Inflammatory macrophage treated with lipopolysaccharide for 1 hour (primary cell): ENCODE measurements at regions not wholly inside any gene's neighbourhood (a gene's known extent, or its start where the extent isn't known, plus 50 kb on each side); places are given as distances from the start of the nearest gene placed in this dataset.
"Not testable (repeated sequence)": the region's sequence is repeated elsewhere in the genome, so short reads cannot be mapped to it uniquely, and the experiment has no call there.

ENCODE experiments used
- DNase-seq, 2 donors: peaks; one replicate each; pipeline ENCODE4 v3.0.0-alpha.2; 2020 to 2022

DNA sequence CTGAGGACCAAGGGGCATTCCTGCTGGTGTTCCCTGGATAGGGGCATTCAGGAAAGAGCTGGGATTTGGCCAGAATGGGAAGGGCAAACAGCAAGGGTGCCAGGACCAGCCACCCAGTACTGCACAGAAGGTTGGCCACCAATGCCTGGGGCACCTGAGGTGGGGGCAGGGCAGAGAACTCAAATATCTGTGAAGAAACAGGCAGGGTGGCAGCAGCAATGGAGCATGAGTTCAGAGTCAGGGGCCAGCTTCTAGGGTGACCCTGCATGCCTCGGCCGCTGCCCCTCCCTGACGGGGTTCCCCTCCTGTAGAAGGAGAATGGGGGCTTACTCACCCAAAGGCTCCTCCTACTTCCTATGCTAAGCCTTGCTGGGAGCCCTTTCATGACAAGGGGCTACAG, 79.3 kb upstream of the SHANK2 start:
- DNase-seq = no peak

DNA sequence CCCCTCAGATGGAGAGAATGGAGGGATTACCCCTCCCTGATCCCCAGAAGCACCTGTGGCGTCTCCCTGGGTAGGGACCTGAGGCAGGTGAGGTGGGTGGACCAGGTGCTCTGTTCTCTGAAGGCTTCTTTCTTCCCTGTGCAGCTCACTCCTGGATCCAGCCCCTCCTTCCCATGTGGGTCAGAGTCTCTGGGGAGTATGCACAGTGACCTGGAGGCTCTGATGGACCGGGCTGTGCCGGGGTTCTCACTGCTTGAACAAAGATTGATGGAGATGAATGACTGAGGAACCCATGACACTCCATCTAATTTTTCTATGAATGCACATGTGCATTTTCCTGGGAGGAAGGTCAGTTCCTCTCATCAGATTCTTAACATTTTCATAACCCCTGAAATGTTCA, 78.6 kb upstream of the SHANK2 start:
- DNase-seq = no peak

DNA sequence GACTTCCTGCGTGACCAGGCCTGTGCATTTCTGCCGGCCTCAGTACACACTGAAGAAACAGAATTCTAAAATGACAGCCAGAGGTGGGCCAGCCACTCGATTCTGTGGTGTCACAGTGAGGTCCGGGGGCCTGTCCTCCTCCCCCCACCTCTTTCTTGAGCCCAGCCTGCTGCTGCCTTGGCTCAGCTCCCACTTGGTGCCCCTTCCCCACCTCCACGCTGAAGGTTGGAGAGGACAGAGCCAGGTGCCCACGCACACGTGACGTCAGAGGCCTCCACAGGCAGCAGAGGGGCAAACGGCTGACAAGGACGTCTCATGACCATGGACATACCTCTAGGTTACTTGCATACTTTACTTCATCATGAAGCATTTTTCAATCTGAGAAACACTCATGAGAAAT, 78.0 kb upstream of the SHANK2 start:
- DNase-seq = no peak

DNA sequence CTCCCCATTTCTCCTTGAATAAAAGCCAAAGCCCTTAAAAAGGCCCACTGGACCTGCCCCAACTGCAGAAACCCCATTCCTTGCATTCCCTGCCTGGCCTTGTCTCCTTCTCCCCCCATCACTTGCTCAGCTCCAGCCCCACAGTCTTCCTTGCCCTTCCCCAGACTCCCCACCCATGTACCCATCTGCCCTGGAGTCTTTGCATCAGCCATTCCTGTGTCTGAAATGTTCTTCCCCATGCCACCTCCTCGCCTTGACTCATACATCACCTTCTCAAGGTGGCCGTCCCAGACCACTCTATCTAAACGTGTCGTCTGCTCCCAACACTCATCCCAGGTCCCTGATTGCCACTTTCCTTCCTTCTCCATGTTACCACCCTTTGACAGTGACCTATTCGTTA, 77.4 kb upstream of the SHANK2 start:
- DNase-seq = no peak

DNA sequence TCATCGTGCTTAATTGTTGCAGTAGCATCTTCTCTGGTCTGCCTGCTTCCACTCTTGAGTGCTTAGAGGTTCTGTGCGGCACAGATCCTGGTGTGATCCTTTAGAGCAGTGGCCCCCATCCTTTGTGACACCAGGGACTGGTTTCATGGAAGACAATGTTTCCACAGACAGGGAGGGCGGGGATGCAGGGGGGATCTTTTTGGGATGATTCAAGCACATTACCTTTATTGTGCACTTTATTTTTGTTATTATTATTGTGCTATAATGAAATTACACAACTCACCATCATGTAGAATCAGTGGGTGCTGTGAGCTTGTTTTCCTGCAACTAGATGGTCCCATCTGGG, 76.8 kb upstream of the SHANK2 start:
- DNase-seq = no peak

DNA sequence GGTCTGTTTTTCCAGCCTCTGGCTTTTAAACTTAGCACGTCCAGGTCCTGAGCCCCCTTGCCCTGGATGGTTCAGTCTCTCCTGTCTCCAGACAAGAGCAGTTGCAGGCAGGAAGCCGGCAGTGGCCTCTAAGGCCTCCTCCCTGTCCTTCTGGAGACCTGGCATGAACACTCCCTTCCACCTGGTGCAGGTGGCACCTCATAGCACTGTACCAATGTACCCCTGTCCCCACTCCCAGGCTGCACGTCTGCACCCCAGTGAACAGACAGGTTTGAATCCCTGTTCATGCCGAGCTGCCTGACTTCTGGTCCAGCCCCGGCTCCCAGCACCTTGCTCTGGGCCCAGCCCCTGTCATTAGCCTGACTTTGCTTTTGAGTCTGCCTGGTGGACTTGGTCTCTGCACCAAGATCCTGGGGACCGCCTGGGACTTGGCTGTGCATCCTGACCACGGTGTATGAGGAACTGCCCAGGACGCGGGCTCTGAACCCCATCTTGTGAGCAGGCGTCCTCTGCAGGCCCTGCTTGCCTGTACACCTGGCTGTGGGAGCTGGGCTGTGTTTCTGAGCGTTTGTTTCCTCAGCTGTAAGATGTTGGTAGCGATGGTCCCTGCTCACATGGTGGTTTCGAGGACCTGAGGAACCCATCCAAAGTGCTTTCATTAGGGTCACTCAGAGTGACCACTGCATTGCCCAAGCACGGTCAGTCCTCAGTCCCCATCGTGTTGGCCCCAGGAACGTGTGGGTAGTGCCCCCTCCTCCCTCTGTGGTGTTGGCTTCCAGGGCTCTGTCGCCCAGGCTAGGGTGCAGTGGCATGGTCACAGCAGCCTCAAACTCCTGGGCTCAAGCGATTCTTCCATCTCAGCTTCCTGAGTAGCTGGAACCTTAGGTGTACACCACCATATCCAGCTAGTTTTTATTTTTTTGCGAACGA, 75.0 kb upstream of the SHANK2 start:
- no peak for DNase-seq

DNA sequence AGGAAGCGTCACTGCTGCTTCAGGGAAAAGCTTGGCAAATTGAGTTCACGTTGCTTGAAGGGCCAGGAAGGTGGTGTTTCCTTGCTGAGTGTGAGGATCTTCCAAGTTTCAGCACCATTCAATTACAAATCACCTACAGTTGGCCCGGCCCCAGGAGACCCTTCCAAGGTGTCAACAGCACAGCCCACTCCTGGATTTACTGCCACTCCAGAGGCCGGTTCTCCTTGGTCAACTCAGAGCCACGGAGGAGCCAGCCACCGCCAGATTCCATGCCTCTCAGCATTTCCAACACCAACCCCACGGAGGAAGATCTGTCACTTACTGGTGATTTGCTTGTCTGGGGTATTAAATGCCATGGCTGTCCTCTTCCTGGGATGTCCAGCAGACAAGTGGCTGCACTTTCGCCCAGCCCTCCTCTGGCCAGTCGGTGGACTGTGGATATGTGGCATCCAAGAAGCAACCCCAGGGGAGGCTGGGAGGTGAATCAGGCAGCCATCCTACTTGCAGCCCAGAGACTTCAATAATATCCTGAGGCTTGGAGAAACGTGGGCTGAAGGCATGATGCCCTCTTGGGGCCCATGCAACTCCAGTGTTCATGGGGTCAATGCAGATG, 74.1 kb upstream of the SHANK2 start:
- no peak for DNase-seq

DNA sequence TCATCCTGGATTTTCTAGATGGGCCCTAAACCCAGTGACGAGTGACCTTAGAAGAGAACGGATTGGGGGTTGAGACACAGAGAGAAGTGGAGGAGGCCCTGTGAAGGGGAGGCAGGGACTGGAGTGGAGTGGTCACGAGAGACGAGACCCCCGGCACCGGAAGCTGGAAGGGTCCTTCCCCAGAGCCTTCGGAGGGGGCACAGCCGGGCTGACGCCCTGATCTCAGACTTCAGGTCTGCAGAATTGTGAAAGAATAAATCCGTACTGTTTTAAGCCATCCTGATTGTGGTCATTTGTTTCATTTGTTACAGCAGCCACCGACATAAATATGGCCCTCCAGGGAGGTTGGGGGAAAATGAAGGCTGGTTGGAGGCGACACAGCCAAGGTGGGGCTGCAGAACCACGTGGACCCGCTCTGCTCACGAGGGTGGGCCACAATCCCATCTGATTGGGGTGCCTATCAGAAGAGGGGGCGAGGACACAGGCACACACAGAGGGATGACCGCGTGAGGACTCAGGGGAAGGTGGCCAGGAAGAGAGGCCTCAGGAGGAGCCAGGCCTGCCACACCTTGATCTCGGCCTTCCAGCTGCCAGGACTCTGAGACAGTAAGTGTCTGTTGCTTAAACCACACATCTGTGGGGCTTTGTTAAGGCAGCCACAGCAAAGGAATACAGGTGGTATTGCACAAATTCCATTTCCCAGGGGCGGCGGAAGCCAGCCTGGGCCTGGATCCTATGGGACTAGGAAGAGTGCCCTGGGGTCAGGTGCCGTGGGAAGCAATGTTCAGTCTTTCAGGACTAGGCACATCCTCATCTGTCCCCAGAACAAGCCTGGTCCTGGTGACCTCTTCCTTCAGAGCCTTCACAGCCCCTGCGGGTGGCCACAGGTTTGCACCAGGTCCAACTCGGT, 73.3 kb upstream of the SHANK2 start:
- DNase-seq = no peak

DNA sequence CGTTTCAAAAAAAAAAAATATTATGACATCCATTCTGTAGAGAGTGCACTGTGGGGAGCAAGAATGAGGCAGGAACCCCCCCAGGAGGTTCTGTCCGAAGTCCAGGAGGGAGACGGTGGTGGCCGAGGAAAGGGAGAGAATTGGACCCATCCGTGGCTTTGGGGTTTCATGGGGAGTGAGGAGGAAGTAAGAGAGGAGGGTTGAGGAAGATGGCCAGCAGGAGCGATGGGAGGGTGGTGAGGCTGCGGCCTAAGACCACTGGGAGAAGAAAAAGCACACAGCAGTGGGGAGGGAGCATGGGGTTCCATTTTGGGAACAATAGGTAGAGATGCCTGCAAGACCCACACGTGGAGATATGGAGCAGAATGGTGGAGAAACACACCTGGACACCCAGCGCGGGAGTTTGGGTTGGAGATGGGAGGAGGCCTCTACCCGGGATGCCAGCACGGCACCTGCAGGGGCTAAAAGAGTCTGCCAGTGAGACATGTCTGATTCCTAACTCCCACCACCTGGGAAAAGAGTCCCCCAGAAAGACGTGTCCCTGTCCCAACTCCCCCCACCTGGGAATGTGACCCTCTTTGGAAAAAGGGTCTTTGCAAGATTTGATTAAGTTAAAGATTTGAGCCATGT, 72.5 kb upstream of the SHANK2 start:
- no peak for DNase-seq

DNA sequence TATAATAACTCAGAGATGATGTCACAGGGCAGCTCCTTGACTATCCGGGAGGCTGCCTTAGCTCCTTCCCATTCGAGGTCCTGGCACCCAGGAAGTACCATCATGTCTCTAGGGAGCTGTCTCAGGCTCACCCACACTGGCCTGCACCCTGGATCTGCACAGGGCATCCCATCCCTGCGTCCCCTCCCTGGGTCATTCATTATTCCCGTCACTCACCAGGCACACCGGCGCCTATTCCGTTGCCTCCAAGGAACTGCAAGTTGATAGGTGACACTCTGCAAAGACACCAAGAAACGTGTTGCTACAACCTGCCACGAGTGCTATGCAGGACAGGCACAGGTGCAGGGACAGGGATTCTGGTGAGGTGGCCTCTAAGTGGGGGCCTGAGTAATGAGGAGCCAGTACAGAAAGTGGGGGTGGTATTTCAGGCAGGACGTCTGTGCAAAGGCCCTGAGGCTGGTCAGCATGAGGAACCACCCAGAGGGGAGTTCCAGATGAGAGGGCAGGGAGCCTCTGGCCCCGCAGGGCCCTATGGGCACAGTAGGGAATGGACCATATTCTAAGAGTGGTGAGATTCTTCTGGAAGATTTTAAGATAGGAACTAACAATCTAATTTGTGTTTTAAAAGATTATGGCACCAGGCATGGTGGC, 71.6 kb upstream of the SHANK2 start:
- no peak for DNase-seq

DNA sequence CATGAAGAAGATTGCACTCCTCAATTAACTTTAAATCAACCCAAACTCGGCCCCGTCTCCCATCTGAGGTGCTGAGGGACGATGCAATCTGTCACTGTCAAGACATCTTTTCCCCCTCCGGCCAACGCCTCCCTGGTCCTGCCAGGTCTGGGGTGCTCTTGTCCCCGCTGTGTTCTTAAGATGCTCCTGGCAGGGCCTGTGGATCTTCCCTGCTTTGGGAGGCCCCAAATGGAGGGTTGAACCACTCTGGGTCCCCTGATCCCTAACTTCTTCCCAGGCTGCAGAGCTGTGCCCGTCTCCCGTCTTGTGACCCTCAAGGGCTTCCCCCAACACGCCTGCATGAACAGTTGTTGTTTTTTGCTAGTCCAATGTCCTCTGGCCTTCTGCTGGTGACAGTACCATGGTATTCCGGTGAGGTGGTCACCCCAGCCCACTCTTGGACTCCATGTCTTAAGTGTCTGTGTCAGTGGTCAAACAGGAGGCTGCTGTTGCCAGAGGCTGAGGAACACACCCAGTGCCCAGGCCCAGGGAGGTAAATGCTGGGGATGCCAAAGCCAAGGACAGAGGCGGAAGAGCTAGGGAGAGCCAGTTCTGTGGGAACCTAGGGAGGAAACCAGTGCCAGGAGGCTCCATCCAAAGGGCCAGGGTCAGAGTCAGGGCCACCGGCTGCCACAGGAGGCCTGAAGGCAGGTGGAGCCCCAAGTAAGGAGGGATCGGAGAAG, 70.6 kb upstream of the SHANK2 start:
- DNase-seq = no peak

DNA sequence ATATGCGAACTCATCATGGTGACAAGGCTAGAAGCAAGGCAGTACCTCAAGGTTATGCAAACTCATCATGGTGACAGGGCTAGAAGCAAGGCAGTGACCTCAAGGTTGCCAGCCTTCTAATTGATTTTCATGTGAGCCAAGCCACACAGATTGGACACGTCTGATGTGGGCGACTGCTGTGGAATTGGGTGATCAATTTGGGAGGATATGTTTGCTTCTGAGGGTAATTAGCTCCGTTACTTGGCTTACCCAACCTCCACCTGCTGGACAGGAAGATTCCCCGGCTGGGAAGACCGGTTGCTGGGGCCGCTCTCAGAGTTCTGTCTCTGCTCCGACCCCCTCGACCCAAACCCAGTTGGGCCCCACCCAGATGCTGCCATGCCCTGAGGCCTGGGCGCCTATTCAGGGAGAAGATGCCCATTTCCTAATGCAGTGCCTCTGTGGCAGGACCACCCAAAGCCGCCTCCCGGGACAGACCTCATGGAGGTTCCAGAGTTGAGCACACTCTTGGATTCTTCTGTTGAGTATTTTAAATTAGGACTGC, 69.9 kb upstream of the SHANK2 start:
- DNase-seq = no peak

DNA sequence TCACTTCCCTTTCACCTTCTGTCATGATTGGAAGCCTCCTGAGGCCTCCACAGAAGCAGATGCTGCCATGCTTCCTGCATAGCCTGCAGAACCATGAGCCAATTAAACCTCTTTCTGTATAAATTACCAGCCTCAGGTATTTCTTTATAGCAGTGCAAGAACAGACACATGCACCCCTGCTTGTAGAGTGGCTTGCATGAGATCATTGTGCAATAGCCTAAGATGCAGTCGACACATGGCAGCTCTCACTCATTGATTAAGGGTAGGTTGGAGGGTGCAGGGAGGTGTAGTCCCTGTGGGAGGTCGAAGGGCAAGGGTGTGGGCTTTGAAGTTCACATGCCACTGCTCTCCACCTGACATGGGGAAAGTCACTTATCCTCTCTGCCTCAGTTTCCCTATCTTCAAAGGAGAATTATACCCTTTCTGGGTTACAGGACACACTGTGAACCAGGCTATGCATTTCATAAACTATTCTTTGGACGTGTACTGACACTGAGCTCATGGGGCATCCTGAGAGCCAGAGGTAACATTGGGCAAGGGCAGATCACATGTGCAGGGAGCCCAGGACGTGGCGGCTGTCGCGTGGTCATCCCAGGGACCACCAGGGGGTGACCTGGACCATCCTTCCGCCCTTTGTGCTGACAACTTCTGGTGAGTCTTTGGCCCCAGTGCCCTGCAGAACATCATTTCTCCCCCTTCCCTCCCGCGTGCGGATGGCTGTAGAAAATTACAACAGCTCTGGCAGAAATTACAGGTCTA, 69.2 kb upstream of the SHANK2 start:
- DNase-seq = no peak

DNA sequence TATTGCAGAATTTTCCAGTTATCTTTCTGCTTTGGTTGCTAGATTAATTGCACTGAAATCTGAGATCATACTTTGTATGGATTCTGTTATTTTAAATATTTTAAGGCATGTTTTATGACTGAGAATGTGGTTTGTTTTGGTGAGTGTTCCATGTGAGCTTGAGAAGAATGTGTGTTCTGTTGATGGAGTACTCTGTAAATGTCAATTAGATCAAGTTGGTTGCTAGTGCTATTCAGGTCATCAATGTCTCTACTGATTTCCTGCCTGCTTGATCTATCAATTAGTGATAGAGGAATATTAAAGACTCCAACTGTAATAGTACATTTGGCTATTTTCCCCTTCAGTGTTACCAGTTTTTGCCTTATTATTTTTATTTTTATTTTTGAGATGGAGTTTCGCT, 64.3 kb upstream of the SHANK2 start:
- no peak for DNase-seq

DNA sequence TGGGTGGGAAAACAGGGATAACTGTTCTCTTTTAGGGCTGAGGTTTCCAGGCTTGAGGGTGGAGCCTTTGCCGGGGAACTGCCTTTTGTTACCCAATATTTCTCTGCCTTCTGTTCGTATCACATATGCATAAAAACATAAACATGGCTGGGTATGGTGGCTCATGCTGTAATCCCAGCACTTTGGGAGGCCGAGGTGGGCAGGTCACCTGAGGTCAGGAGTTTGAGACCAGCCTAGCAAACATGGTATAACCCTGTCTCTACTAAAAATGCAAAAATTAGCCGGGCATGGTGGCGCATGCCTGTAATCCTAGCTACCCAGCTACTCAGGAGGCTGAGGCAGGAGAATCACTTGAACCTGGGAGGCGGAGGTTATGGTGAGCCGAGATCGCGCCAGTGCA, 60.2 kb upstream of the SHANK2 start:
- not testable (repeated sequence) for DNase-seq

DNA sequence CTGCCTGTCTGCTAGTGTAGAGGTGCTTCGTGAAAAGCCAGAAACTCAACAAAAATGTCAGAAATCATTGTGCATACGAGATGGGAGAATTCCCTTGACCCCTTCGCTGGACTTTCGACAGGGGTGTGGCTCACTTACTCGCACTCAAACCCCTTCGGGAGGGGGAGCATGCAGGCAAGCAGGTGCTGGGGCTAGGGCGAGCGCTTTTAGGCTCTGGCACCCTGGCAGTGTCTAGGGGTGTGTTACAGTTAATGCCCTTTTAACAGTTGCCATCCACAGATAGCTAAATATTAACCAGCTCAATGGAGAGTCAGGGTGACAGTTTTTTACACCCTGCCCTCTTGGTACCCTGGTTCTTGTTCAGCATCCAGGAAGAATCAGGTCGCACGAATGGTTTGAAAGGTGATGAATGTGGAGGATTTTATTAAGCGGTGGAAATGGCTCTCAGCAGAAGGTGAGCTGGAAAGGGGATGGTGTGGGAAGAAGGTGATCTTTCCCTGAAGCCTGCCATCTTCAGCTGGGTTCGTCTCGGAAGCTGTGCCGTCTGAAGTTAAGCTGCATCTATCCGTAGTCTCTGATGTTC, 59.6 kb upstream of the SHANK2 start:
- no peak for DNase-seq

DNA sequence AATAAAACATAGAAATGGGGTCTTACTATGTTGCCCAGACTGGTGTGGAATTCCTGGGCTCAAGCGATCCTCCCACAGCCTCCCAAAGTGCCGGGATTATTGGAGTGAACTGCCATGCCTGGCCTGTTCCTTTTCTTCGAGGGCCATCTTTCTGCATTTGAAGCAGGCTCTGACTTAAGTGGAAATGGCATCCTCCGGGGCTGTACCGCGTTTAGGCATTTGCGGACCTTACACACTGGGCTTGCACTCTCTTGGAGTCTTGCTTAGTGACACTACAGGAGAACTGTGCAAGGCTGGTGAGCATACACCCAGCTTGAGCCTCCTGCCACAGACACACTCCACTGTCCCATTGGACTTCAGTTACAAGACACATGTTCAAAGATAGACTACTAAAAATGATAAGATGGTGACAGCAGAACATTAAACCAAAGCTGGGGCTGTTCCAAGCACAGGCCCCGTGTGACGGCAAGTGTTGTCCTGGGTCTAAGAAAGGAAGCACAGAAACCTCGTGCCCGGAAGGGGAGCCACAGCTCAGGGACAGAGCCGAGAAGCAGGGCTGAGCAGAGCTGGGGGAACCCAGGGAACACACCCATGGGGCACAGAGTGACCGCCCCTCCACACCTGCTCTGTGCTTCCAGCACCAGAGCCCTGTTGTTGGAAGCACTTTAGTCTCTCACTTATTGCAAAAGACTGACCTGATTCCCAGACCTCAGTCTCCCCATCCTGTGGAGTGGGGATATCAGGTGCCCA, 59.0 kb upstream of the SHANK2 start:
- DNase-seq = no peak

DNA sequence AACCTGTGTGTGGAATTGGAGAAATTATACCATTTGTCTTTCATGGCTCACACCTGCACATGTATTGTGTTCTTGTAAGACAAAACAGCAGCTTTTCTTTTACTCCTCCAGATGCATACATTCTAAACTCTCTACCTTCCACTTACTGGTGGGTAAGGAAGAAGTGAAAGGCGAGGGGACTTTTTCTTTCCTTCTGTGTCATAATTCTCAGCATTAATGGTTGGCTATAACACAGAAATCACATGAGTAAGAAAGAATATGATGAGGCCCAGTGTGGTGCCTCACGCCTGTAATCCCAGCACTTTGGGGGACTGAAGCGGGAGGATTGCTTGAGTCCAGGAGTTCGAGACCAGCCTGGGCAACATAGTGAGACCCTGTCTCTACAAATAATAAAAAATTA, 57.8 kb upstream of the SHANK2 start:
- no peak for DNase-seq

DNA sequence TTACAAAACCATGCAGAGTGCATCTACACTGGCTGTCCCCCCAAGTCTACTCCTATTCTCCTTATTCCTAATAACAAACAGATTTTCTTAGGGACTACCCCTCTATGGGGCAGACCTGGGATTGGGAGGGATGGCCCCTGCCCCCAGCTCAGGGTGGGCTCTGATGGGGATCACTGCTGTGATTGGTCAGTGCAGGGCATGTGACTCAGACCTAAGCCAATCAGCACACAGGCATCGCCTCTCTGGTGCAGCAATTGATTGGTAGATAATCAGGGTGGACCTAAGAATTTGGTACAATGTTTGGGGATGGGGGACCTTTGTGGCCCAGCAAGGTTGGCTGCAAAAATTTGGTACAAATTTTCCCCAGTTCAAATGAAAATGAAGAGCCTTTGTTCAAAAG, 57.2 kb upstream of the SHANK2 start:
- DNase-seq = no peak

DNA sequence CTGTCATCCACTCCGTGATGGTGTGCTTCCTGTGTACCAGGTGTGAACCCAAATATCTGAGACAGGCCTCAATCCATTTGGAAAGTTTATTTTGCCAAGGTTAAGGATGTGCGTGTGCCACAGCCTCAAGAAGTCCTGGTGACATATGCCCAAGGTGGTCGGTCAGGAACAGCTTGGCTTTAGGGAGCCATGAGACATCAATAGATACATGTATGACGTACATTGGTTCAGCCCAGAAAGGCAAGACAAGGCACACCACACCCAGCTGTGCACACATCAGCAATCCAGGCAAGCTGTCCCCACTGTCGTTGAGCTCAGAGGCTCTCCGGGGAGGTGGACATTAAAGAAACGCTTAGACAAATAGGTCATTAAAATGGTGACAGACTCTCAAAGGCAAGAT, 56.8 kb upstream of the SHANK2 start:
- no peak for DNase-seq
